ENCODE measurements at regions not wholly inside any gene's neighbourhood (a gene's known extent, or its start where the extent isn't known, plus 50 kb on each side); places are given as distances from the start of the nearest gene placed in this dataset.

DNA sequence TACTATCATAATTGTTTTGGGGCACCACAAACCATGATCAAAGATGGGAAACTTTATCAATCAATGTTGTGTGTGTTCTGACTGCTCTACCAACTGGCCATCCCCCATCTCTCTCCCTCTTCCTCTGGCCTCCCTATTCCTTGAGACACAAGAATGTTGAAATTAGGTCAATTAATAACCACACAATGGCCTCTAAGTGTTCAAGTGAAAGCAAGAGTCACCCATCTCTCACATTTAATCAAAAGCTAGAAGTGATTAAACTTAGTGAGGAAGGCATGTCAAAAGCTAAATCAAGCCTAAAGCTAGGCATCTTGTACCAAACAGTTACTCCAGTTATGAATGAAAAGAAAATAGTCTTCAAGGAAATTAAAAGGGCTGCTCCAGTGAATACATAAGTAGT is 390.3 kb upstream of the NFIA start:
- TF ChIP-seq RARB (CRISPR knock-in tag; IDR thresholded peaks at IDR 0.05) (no peak), ZFP30 (CRISPR knock-in tag; IDR thresholded peaks at IDR 0.05) (no peak), OSR1 (CRISPR knock-in tag; IDR thresholded peaks at IDR 0.05) (no peak), PPARA (CRISPR knock-in tag; IDR thresholded peaks at IDR 0.05; ENCODE audit: borderline replicate concordance) (no peak), ZFP3 (CRISPR knock-in tag; IDR thresholded peaks at IDR 0.05) (no peak), CSDC2 (CRISPR knock-in tag; IDR thresholded peaks at IDR 0.05) (no peak), ZC3H10 (CRISPR knock-in tag; IDR thresholded peaks at IDR 0.05) (no peak), ARNTL (CRISPR knock-in tag; IDR thresholded peaks at IDR 0.05; ENCODE audit: borderline replicate concordance, low read depth) (no peak), SNAI2 (CRISPR knock-in tag; IDR thresholded peaks at IDR 0.05) (no peak), TOX (CRISPR knock-in tag; IDR thresholded peaks at IDR 0.05; ENCODE audit: borderline replicate concordance) (no peak)
- TF ChIP-seq, protein P1, sequence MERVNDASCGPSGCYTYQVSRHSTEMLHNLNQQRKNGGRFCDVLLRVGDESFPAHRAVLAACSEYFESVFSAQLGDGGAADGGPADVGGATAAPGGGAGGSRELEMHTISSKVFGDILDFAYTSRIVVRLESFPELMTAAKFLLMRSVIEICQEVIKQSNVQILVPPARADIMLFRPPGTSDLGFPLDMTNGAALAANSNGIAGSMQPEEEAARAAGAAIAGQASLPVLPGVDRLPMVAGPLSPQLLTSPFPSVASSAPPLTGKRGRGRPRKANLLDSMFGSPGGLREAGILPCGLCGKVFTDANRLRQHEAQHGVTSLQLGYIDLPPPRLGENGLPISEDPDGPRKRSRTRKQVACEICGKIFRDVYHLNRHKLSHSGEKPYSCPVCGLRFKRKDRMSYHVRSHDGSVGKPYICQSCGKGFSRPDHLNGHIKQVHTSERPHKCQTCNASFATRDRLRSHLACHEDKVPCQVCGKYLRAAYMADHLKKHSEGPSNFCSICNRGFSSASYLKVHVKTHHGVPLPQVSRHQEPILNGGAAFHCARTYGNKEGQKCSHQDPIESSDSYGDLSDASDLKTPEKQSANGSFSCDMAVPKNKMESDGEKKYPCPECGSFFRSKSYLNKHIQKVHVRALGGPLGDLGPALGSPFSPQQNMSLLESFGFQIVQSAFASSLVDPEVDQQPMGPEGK (CRISPR knock-in tag; IDR thresholded peaks at IDR 0.05; ENCODE audit: borderline replicate concordance), result no peak
- TF ChIP-seq, protein P2, sequence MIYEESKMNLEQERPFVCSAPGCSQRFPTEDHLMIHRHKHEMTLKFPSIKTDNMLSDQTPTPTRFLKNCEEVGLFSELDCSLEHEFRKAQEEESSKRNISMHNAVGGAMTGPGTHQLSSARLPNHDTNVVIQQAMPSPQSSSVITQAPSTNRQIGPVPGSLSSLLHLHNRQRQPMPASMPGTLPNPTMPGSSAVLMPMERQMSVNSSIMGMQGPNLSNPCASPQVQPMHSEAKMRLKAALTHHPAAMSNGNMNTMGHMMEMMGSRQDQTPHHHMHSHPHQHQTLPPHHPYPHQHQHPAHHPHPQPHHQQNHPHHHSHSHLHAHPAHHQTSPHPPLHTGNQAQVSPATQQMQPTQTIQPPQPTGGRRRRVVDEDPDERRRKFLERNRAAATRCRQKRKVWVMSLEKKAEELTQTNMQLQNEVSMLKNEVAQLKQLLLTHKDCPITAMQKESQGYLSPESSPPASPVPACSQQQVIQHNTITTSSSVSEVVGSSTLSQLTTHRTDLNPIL (CRISPR knock-in tag; IDR thresholded peaks at IDR 0.05; ENCODE audit: low read depth), result no peak
- TF ChIP-seq, protein P3, sequence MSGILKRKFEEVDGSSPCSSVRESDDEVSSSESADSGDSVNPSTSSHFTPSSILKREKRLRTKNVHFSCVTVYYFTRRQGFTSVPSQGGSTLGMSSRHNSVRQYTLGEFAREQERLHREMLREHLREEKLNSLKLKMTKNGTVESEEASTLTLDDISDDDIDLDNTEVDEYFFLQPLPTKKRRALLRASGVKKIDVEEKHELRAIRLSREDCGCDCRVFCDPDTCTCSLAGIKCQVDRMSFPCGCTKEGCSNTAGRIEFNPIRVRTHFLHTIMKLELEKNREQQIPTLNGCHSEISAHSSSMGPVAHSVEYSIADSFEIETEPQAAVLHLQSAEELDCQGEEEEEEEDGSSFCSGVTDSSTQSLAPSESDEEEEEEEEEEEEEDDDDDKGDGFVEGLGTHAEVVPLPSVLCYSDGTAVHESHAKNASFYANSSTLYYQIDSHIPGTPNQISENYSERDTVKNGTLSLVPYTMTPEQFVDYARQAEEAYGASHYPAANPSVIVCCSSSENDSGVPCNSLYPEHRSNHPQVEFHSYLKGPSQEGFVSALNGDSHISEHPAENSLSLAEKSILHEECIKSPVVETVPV (CRISPR knock-in tag; IDR thresholded peaks at IDR 0.05), result no peak
- TF ChIP-seq, protein P4, sequence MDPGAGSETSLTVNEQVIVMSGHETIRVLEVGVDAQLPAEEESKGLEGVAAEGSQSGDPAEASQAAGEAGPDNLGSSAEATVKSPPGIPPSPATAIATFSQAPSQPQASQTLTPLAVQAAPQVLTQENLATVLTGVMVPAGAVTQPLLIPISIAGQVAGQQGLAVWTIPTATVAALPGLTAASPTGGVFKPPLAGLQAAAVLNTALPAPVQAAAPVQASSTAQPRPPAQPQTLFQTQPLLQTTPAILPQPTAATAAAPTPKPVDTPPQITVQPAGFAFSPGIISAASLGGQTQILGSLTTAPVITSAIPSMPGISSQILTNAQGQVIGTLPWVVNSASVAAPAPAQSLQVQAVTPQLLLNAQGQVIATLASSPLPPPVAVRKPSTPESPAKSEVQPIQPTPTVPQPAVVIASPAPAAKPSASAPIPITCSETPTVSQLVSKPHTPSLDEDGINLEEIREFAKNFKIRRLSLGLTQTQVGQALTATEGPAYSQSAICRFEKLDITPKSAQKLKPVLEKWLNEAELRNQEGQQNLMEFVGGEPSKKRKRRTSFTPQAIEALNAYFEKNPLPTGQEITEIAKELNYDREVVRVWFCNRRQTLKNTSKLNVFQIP (CRISPR knock-in tag; IDR thresholded peaks at IDR 0.05; ENCODE audit: borderline replicate concordance, low read depth), result no peak
